Muscle of leg (tissue), 3 donors: ENCODE measurements at regions not wholly inside any gene's neighbourhood (a gene's known extent, or its start where the extent isn't known, plus 50 kb on each side); places are given as distances from the start of the nearest gene placed in this dataset.

Experiments used
- DNase-seq: peaks from one replicate; pipeline ENCODE4 v3.0.0; 2013
- H3K27ac ChIP-seq: one replicate; pipeline ENCODE4 v1.5.1; 2013; ENCODE audit warnings: mild to moderate bottlenecking, low read length, control low read depth
- H3K27me3 ChIP-seq: one replicate; pipeline ENCODE4 v1.6.1; 2013; ENCODE audit warnings: low read length; ENCODE audit not compliant: control insufficient read depth, insufficient read depth
- H3K36me3 ChIP-seq: one replicate; pipeline ENCODE4 v1.6.1; 2013; ENCODE audit warnings: low read length; ENCODE audit not compliant: control insufficient read depth, insufficient read depth
- H3K4me1 ChIP-seq: one replicate; pipeline ENCODE4 v1.6.1; 2013; ENCODE audit warnings: low read length; ENCODE audit not compliant: control insufficient read depth, insufficient read depth
- H3K4me3 ChIP-seq: one replicate; pipeline ENCODE4 v1.5.1; 2013; ENCODE audit warnings: low read length, control low read depth
- H3K9me3 ChIP-seq: replicated peaks from 2 replicates; pipeline ENCODE4 v1.6.1; 2013; ENCODE audit warnings: low read depth, low read length; ENCODE audit not compliant: control insufficient read depth
- WGBS: methylation state at CpG from one replicate; pipeline ENCODE4 v1.1.5; 2013; ENCODE audit warnings: missing lambda C conversion rate; ENCODE audit not compliant: insufficient coverage; 5-methylcytosine and 5-hydroxymethylcytosine counted together

DNA sequence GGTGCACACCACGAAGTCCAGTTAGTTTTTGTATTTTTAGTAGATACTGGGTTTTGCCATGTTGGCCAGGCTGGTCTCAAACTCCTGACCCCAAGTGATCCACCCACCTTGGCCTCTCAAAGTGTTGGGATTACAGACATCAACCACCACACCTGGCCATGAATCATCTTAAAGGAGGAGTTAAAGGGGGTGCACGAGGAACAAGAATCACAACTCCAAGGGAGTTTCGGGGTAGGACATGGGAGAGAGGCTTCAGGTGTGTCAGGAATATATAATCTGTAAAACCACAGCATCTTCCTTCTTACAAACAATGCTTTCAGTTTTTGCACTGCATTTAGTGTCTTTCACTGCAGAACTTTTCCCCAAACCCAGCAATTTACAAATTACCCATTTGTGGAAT, 137.4 kb upstream of the SGK1 start:
- no peak for DNase-seq
- Histone ChIP-seq H3K4me3 (no peak overlapping the region), H3K9me3 (no peaks in the 10 kb centered on the region), H3K27me3 (no peaks in the 10 kb centered on the region), H3K4me1 (peaks cover 2% of the 10 kb centered on the region), H3K27ac (no peak overlapping the region), H3K36me3 (no peaks in the 10 kb centered on the region)
- WGBS: no CpG with 5 or more reads among the region's 3 CpGs

DNA sequence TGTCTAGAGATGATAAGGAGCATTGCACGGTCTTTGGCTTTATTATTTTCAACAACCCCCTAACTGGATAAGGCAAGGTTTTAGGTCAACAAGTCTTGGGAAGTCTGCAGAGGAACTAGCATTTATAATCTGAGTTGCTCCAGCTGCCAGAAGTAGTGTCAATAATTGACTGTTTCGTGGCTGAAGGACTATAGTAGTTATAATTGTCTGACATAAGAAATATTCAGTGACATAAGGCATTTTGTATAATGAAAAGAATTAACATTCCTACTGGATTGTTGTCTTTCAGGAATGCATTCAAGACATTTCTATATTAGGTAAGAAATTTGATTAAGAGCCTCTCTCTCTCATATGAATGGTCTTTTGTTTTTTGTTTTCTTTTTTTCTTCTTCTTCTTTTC, 136.9 kb upstream of the SGK1 start:
- Histone ChIP-seq H3K27ac (no peak overlapping the region), H3K9me3 (no peaks in the 10 kb centered on the region), H3K4me1 (peaks cover 7% of the 10 kb centered on the region), H3K36me3 (no peaks in the 10 kb centered on the region), H3K4me3 (no peak overlapping the region), H3K27me3 (no peaks in the 10 kb centered on the region)
- no peak for DNase-seq
- no CpG with 5 or more reads among the region's 2 CpGs for WGBS

DNA sequence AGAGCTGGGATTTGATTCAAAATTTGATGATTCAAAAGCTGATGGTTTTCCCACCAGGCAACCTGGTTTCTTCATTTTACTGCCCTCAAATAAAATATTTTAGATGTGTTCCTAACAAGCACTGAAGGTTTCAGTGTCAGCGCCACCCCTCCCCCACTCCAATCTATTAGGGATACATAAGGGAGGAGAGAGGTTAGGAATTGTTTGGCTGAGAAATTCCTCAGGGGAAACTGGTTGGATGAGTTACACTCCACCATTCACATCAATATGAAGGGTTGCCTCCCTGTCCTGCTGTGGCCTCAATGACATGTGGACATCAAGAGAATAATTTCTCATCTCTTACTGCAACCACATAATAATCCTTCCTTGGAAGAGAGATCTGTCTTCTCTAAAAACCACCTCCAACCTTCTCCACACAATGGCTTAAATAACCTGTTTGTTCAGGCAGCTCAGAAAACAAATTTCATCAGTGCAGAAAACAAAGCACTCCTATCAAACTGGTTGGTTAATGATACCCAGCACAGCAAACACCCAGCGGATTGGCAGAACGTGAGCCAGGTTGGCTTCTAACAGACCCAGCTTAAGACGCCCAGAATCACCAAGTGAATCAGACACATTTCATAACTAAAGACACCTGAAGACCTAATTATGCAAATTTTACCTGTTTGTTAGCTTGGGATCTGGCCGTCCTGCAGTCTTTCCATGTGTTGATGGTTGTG, 136.0 kb upstream of the SGK1 start:
- H3K36me3 ChIP-seq: no peaks in the 10 kb centered on the region

DNA sequence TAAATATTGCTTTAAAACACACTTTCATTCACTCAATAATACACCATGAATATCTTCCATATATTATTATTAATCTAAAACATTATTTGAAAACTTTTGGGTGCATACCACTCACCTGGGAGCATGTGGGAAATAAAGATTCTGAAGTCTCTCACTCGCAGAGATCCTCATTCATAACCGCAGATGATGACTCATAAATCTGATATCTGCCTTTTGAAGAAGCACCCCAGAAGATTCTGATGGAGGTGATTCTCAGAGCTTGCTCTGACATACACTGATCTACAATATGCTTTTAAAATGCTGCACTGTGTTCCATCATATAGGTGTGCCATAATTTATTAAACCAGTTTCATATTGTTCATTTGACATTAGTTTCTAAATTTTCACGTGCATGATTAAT, 135.0 kb upstream of the SGK1 start:
- no peak for DNase-seq
- Histone ChIP-seq H3K36me3 (no peaks in the 10 kb centered on the region), H3K27me3 (no peaks in the 10 kb centered on the region), H3K9me3 (no peaks in the 10 kb centered on the region), H3K4me1 (peaks cover 9% of the 10 kb centered on the region), H3K4me3 (no peak overlapping the region), H3K27ac (no peak overlapping the region)
- no CpG with 5 or more reads among the region's 3 CpGs for WGBS

More for the DNA sequence above, 136.0 kb upstream of the SGK1 start:
- DNase-seq: no peak
- Histone ChIP-seq H3K4me1 (peaks cover 9% of the 10 kb centered on the region), H3K27ac (no peak overlapping the region), H3K9me3 (no peaks in the 10 kb centered on the region), H3K27me3 (no peaks in the 10 kb centered on the region), H3K4me3 (no peak overlapping the region)
- WGBS: no CpG with 5 or more reads among the region's 5 CpGs

DNA sequence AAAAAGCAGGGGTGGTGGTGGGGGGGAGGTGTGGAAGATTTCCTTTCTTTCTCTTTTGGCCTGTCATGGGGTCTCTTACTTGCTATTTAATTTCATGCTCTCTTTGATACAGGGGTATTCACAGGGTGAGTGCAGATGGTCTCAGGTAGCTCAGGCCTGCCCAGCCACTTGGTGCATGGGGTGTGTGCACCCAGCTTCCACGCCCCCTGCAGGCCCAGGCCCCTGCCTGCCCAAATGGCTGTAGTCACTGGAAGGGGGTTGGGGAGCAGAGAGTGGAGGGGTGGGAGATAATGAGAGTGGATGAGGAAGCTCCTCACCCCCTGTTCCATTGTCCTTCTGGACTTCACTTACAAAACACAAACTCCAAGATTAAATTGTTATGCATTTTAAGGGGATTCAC, 133.6 kb upstream of the SGK1 start:
- Histone ChIP-seq H3K4me3 (no peak overlapping the region), H3K9me3 (no peaks in the 10 kb centered on the region), H3K4me1 (peaks cover 10% of the 10 kb centered on the region), H3K27me3 (no peaks in the 10 kb centered on the region), H3K27ac (no peak overlapping the region), H3K36me3 (no peaks in the 10 kb centered on the region)
- no peak for DNase-seq
- no CpG with 5 or more reads among the region's 1 CpG for WGBS

DNA sequence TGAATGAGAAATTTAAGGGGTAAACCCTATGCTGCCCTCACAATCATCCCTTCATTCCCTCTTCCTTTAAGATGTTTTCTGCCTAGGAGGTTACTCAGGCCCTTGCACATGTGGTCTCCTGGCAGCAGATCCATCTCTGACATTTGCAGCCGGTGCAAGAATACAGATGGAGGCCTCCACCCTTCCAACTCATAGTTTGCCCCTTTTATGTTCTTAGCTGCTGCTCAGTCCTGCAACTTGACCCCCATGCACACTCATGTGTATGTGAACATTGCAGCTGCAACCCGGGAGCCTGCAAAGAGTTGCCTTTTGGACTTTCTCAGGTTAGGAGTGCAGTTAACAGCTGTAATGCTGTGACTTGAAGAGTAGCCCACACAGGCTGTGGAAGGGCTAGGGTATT, 131.9 kb upstream of the SGK1 start:
- H3K27me3 ChIP-seq: no peaks in the 10 kb centered on the region
- no peak overlapping the region for H3K27ac ChIP-seq
- H3K36me3 ChIP-seq: no peaks in the 10 kb centered on the region
- WGBS: 32% methylated on average over 2 of the region's 2 CpGs
- peak; percentile 24 for DNase-seq
- peaks cover 11% of the 10 kb centered on the region for H3K4me1 ChIP-seq
- no peak overlapping the region for H3K4me3 ChIP-seq
- no peaks in the 10 kb centered on the region for H3K9me3 ChIP-seq

DNA sequence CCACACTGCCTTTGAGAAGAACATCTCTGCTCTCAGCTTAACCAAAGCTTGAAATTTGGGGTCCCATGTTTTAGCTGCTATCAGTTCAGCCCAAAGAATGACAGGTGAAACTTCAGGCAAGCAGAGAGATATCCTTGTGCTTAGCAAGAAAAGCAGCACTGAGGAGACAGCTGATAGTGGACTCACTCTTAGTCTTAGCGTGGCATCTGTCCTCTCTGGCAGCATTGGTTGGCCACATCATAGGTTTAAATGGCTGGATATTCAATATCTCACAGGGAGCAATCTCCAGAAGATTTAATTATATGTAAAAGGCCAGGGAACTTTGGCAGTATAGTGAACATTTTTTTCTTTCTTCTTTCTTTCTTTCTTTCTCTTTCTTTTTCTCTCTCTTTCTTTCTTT, 131.1 kb upstream of the SGK1 start:
- Histone ChIP-seq H3K27ac (peak overlapping the region; percentile 21), H3K4me1 (peaks cover 11% of the 10 kb centered on the region), H3K4me3 (no peak overlapping the region), H3K9me3 (no peaks in the 10 kb centered on the region), H3K27me3 (no peaks in the 10 kb centered on the region), H3K36me3 (no peaks in the 10 kb centered on the region)
- DNase-seq: peak; percentile 43
- no CpG with 5 or more reads among the region's 1 CpG for WGBS

DNA sequence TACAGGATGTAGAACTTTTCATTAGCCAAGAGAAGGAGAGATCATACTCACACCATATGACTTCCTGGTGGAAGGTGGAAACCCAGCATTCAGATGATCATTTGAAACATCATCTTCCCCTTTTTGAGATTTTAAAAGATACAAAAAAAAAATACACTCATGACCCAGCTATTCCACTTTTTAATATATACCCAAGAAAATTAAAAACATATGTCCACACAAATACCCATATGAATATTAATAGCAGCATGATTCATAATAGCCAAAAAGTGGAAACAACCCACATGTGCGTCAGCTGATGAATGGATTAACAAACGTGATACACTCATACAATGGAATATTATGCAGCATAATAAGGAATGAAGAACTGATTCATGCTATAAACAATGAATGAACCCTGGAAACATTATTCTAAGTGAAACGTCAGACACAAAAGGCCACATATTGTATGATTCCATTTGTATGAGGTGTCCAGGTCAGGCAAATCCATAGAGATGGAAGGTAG, 130.0 kb upstream of the SGK1 start:
- no peaks in the 10 kb centered on the region for H3K9me3 ChIP-seq
- no CpG with 5 or more reads among the region's 3 CpGs for WGBS
- no peaks in the 10 kb centered on the region for H3K27me3 ChIP-seq
- no peaks in the 10 kb centered on the region for H3K36me3 ChIP-seq
- no peak overlapping the region for H3K27ac ChIP-seq
- peaks cover 11% of the 10 kb centered on the region for H3K4me1 ChIP-seq
- DNase-seq: peak; percentile 54
- no peak overlapping the region for H3K4me3 ChIP-seq

DNA sequence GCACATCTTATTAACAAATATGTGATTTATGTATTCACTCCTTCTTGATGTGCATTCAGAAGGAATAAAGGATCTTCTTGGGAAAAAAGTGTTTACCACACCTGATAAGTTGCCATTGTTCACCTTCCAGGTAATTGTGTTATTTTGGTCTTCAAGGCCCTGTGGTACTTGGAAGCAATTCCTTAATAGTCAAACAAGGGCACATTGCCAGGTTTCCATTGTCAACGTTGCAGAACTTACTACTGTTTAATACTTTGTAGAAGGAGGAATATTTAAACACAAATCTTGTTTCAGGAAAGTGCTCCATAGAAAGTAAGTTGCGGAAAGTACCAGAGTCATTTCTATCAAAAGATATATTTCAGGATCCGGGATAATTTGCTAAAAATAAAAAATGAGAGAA, 129.5 kb upstream of the SGK1 start:
- H3K4me1 ChIP-seq: peaks cover 11% of the 10 kb centered on the region
- H3K27me3 ChIP-seq: no peaks in the 10 kb centered on the region
- no CpG with 5 or more reads among the region's 3 CpGs for WGBS
- DNase-seq: peak; percentile 61
- H3K9me3 ChIP-seq: no peaks in the 10 kb centered on the region
- H3K4me3 ChIP-seq: no peak overlapping the region
- H3K27ac ChIP-seq: no peak overlapping the region
- no peaks in the 10 kb centered on the region for H3K36me3 ChIP-seq

DNA sequence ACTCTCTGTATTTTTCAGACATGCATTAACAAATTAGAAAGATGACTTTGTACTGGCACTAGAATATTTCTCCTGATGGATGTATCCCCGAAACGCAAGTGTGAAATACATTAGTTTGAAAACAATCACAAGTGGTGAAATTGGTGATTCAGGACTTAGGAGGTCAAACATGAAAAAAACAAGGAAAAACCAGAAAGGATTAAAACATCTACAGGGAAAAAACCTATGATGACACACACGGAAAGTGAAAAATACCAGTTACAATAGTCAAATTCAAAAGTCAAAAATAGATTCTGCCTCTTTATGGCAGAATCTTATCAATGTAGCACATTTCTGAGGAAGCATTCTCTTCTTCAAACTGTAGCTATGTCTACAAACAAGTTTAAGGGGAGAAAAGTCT, 129.0 kb upstream of the SGK1 start:
- H3K9me3 ChIP-seq: no peaks in the 10 kb centered on the region
- H3K36me3 ChIP-seq: no peaks in the 10 kb centered on the region
- no peak for DNase-seq
- peaks cover 11% of the 10 kb centered on the region for H3K4me1 ChIP-seq
- H3K4me3 ChIP-seq: no peak overlapping the region
- H3K27me3 ChIP-seq: no peaks in the 10 kb centered on the region
- WGBS: no CpG with 5 or more reads among the region's 3 CpGs
- no peak overlapping the region for H3K27ac ChIP-seq
